A549 (cell line): ENCODE measurements at regions not wholly inside any gene's neighbourhood (a gene's known extent, or its start where the extent isn't known, plus 50 kb on each side); places are given as distances from the start of the nearest gene placed in this dataset.

Source experiments
- ATAC-seq, 2 experiments: fragments of 200-7000 bp in 1 of 2; fragments of >200 bp in 1 of 2; cut with Nextera tagmentation in 1 of 2; cut with Tn5 transposase in 1 of 2; 3 replicates each; pipeline versions ENCODE4 v1.8.0 to v1.9.1; 2018 to 2020; ENCODE audit warnings: mild to moderate bottlenecking in 1 of 2, moderate library complexity in 1 of 2
- CTCF ChIA-PET: fragments of 300-600 bp; sonication (Branson Sonifier 250); formaldehyde crosslinking; extraction: SDS; loops from one replicate; lab custom pipeline; 2021; ENCODE audit warnings: antibody characterized with exemption, inconsistent platforms; lab: Yijun Ruan, JAX
- POLR2A ChIA-PET: fragments of 350-600 bp; formaldehyde crosslinking; extraction: SDS; loops from one replicate; lab custom pipeline; 2021; ENCODE audit warnings: antibody characterized with exemption, inconsistent platforms; lab: Yijun Ruan, JAX
- DNase-seq, 2 experiments: peaks; one replicate each; pipeline versions ENCODE4 v3.0.0 to v3.0.0-alpha.2; 2011 to 2016; ENCODE audit warnings: low read depth in 1 of 2, low spot score in 1 of 2
- FAIRE-seq: peaks from 2 replicates; lab custom pipeline; 2011; peaks lifted over from hg19 to GRCh38; lab: Jason Lieb, UNC
- H3K27ac ChIP-seq, 2 experiments: fragments of >200 bp; sonication (Bioruptor Twin); formaldehyde crosslinking; 3 replicates each; pipeline ENCODE4 v1.5.1; 2016 to 2017
- H3K4me1 ChIP-seq: fragments of >200 bp; sonication (Bioruptor Twin); formaldehyde crosslinking; 3 replicates; pipeline ENCODE4 v1.6.1; 2016
- H3K4me2 ChIP-seq: fragments of >200 bp; sonication (Bioruptor Twin); formaldehyde crosslinking; 3 replicates; pipeline ENCODE4 v1.6.1; 2016
- H3K4me3 ChIP-seq: fragments of >200 bp; sonication (Bioruptor Twin); formaldehyde crosslinking; 3 replicates; pipeline ENCODE4 v1.5.1; 2016
- H3K9me3 ChIP-seq: fragments of >200 bp; sonication (Bioruptor Twin); formaldehyde crosslinking; 3 replicates; pipeline ENCODE4 v1.6.1; 2016
- CBX2 ChIP-seq: fragments of 200-600 bp; sonication (generic); IDR thresholded peaks from 2 replicates; pipeline ENCODE4 v1.6.1; 2016; ENCODE audit warnings: low read depth, mild to moderate bottlenecking, borderline replicate concordance
- ESRRA ChIP-seq: fragments of 150-350 bp; IDR thresholded peaks from 2 replicates; pipeline ENCODE4 v1.6.1; 2014; ENCODE audit warnings: mild to moderate bottlenecking, low read length, borderline replicate concordance
- FOSB ChIP-seq: fragments of 250-450 bp; sonication (Bioruptor Pico); IDR thresholded peaks from 2 replicates; pipeline ENCODE4 v1.5.0; 2020; ENCODE audit warnings: mild to moderate bottlenecking, moderate library complexity
- FOXS1 ChIP-seq: fragments of 250-450 bp; sonication (Bioruptor Pico); IDR thresholded peaks from 2 replicates; pipeline ENCODE4 v1.5.0; 2020; ENCODE audit warnings: mild to moderate bottlenecking, moderate library complexity
- HDAC2 ChIP-seq: fragments of 200-600 bp; sonication (generic); IDR thresholded peaks from 2 replicates; pipeline ENCODE4 v1.6.1; 2016
- HOXA7 ChIP-seq: fragments of 250-450 bp; sonication (Bioruptor Pico); IDR thresholded peaks from 2 replicates; pipeline ENCODE4 v1.5.0; 2020; ENCODE audit warnings: mild to moderate bottlenecking, moderate library complexity
- HOXB13 ChIP-seq: fragments of 250-450 bp; sonication (Bioruptor Pico); IDR thresholded peaks from 2 replicates; pipeline ENCODE4 v1.5.0; 2020; ENCODE audit warnings: low read depth, mild to moderate bottlenecking, moderate library complexity
- JUN ChIP-seq, 2 experiments: fragments of >200 bp; sonication (Bioruptor Twin); formaldehyde crosslinking; IDR thresholded peaks; 2 replicates in 1 of 2; 3 replicates in 1 of 2; pipeline ENCODE4 v1.6.1; 2016 to 2017
- JUNB ChIP-seq: fragments of >200 bp; sonication (Bioruptor Twin); formaldehyde crosslinking; IDR thresholded peaks from 2 replicates; pipeline ENCODE4 v1.6.1; 2016
- MAFK ChIP-seq: fragments of 450-650 bp; IDR thresholded peaks from 2 replicates; pipeline ENCODE4 v1.6.1; 2014; ENCODE audit not compliant: partially characterized antibody
- MAZ ChIP-seq: fragments of 150-350 bp; IDR thresholded peaks from 2 replicates; pipeline ENCODE4 v1.6.1; 2014; ENCODE audit warnings: antibody characterized with exemption, low read depth, low read length, borderline replicate concordance
- MYC ChIP-seq: IDR thresholded peaks from 2 replicates; pipeline ENCODE4 v1.6.1; 2012; ENCODE audit warnings: mild to moderate bottlenecking, inconsistent platforms, low read length, improper control_type of control experiment, borderline replicate concordance
- POLR2A ChIP-seq: IDR thresholded peaks from 2 replicates; pipeline ENCODE4 v1.6.1; 2012; ENCODE audit warnings: mild to moderate bottlenecking, low read length
- POLR2AphosphoS2 ChIP-seq: conservative IDR thresholded peaks from 2 replicates; pipeline ENCODE4 v1.6.1; 2012; ENCODE audit warnings: low read length, improper control_type of control experiment, inconsistent platforms
- RAD21 ChIP-seq, 2 experiments: fragments of >200 bp in 1 of 2; sonication (Bioruptor Twin) in 1 of 2; formaldehyde crosslinking in 1 of 2; IDR thresholded peaks in 1 of 2; conservative IDR thresholded peaks in 1 of 2; 2 replicates in 1 of 2; 3 replicates in 1 of 2; pipeline ENCODE4 v1.6.1; 2012 to 2018; ENCODE audit warnings: inconsistent platforms in 1 of 2
- SMC3 ChIP-seq: fragments of >200 bp; sonication (Bioruptor Twin); formaldehyde crosslinking; IDR thresholded peaks from 3 replicates; pipeline ENCODE4 v1.6.1; 2018; ENCODE audit warnings: inconsistent platforms
- ZFP36 ChIP-seq: fragments of 450-650 bp; IDR thresholded peaks from 2 replicates; pipeline ENCODE4 v1.6.1; 2014; ENCODE audit warnings: borderline replicate concordance; ENCODE audit not compliant: partially characterized antibody
- WGBS: methylation state at CpG from one replicate; pipeline ENCODE4 v1.1.6; 2017; ENCODE audit errors: missing lambda C conversion rate; 5-methylcytosine and 5-hydroxymethylcytosine counted together
- TF ChIP-seq, protein P1 (sequence below): IDR thresholded peaks from 2 replicates; pipeline ENCODE4 v1.6.1; 2012
- TF ChIP-seq, protein P2 (sequence below): fragments of 450-650 bp; IDR thresholded peaks from 2 replicates; pipeline ENCODE4 v1.6.1; 2014; ENCODE audit warnings: antibody characterized with exemption
- TF ChIP-seq, protein P3 (sequence below): fragments of 250-450 bp; sonication (Bioruptor Pico); IDR thresholded peaks from 2 replicates; pipeline ENCODE4 v1.5.0; 2020; ENCODE audit warnings: low read depth, mild to moderate bottlenecking, moderate library complexity
- TF ChIP-seq, protein P4 (sequence below): fragments of 250-450 bp; sonication (Bioruptor Pico); IDR thresholded peaks from 2 replicates; pipeline ENCODE4 v1.5.0; 2021; ENCODE audit warnings: mild to moderate bottlenecking, moderate library complexity, borderline replicate concordance
- TF ChIP-seq, protein P5 (sequence below): IDR thresholded peaks from 2 replicates; pipeline ENCODE4 v1.6.1; 2012; ENCODE audit warnings: low read depth, borderline replicate concordance

DNA sequence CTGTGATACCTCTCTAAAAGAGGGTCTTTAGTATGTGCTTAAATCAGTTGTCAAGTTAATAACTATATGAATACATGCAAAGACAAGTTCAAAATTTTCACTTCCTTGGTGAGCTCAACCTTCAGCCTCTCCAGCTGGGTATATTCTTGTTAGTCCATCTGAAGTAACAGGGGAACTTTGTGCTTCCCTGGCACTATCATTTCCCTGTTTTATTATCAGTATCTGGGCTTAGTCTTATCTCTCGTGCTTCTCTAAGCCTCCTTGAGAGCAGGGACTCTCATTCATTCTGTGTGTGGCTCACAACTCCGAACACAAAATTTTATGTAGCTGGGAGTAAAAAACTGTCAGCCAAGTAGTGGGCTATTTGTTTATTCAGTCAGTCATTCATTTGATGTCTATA, 175.9 kb upstream of the MAP3K1 start:
- CTCF ChIA-PET, result no interaction called here
- no peak overlapping the region for H3K4me2 ChIP-seq
- WGBS, result 91% methylated on average over 2 of the region's 2 CpGs
- peak overlapping the region in 1 of 2 experiments; percentile 80; a peak in 3 of 6 replicates for H3K27ac ChIP-seq
- peak; percentile 54 for FAIRE-seq
- ATAC-seq, result no peak
- TF ChIP-seq ZFP36 (no peak), HOXA7 (CRISPR knock-in tag) (no peak), POLR2A (no peak), FOXS1 (no peak), ESRRA (no peak), HOXB13 (CRISPR knock-in tag) (no peak), MAFK (no peak), SMC3 (no peak), POLR2AphosphoS2 (no peak)
- TF ChIP-seq, protein P1, sequence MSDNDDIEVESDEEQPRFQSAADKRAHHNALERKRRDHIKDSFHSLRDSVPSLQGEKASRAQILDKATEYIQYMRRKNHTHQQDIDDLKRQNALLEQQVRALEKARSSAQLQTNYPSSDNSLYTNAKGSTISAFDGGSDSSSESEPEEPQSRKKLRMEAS, result no peak
- TF ChIP-seq, protein P2, sequence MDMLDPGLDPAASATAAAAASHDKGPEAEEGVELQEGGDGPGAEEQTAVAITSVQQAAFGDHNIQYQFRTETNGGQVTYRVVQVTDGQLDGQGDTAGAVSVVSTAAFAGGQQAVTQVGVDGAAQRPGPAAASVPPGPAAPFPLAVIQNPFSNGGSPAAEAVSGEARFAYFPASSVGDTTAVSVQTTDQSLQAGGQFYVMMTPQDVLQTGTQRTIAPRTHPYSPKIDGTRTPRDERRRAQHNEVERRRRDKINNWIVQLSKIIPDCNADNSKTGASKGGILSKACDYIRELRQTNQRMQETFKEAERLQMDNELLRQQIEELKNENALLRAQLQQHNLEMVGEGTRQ, result no peak
- TF ChIP-seq, protein P3, sequence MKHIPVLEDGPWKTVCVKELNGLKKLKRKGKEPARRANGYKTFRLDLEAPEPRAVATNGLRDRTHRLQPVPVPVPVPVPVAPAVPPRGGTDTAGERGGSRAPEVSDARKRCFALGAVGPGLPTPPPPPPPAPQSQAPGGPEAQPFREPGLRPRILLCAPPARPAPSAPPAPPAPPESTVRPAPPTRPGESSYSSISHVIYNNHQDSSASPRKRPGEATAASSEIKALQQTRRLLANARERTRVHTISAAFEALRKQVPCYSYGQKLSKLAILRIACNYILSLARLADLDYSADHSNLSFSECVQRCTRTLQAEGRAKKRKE (CRISPR knock-in tag), result no peak
- no peak for DNase-seq
- H3K4me1 ChIP-seq, result peaks cover 45% of the 10 kb centered on the region
- POLR2A ChIA-PET, result no interaction called here
- H3K9me3 ChIP-seq, result no peaks in the 10 kb centered on the region
- H3K4me3 ChIP-seq, result no peak overlapping the region

DNA sequence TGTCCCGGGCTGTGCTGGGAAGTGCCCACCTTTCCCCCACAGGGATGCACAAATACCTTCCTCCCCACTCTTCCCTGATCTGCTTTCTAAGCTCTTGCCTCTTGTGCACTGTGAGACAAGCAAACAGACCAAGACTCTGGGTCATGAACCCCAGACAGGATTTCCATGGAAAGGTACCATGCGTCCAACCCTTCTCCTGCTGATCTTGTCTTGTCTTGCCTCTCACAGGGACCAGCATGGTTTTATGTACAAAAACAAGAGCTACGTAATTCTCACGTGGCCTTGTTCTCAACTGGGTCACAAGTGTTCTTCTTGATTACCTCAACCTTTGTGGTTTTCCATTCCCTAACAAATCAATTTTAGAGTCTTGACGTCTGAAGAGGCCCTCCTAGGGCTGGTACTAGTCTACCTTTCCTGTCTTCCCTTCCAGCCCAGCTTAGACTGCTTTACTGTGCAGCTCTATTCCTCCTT, 176.5 kb upstream of the MAP3K1 start:
- Histone ChIP-seq H3K27ac (peak overlapping the region; percentile 62 to 80; a peak in 5 of 6 replicates), H3K4me2 (peak overlapping the region; percentile 58), H3K4me3 (no peak overlapping the region), H3K4me1 (peaks cover 45% of the 10 kb centered on the region), H3K9me3 (no peaks in the 10 kb centered on the region)
- TF ChIP-seq JUN (IDR thresholded peaks at IDR 0.05) (no peak), HOXA7 (CRISPR knock-in tag) (no peak), RAD21 (conservative IDR thresholded peaks at IDR 0.05 in 1 of 2, IDR thresholded peaks at IDR 0.05 in 1 of 2) (no peak), FOSB (no peak), JUNB (no peak), MAZ (no peak), HOXB13 (CRISPR knock-in tag) (no peak), CBX2 (no peak), HDAC2 (no peak), MYC (no peak)
- TF ChIP-seq, protein P4, sequence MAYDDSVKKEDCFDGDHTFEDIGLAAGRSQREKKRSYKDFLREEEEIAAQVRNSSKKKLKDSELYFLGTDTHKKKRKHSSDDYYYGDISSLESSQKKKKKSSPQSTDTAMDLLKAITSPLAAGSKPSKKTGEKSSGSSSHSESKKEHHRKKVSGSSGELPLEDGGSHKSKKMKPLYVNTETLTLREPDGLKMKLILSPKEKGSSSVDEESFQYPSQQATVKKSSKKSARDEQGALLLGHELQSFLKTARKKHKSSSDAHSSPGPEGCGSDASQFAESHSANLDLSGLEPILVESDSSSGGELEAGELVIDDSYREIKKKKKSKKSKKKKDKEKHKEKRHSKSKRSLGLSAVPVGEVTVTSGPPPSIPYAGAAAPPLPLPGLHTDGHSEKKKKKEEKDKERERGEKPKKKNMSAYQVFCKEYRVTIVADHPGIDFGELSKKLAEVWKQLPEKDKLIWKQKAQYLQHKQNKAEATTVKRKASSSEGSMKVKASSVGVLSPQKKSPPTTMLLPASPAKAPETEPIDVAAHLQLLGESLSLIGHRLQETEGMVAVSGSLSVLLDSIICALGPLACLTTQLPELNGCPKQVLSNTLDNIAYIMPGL, result no peak
- TF ChIP-seq, protein P1, result no peak
- TF ChIP-seq, protein P5, sequence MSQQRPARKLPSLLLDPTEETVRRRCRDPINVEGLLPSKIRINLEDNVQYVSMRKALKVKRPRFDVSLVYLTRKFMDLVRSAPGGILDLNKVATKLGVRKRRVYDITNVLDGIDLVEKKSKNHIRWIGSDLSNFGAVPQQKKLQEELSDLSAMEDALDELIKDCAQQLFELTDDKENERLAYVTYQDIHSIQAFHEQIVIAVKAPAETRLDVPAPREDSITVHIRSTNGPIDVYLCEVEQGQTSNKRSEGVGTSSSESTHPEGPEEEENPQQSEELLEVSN, result no peak
- FAIRE-seq, result no peak
- ATAC-seq, result peak in 1 of 2 experiments; percentile 44; a peak in 3 of 6 replicates
- CTCF ChIA-PET, result no interaction called here
- WGBS, result 85% methylated on average over 5 of the region's 5 CpGs
- no peak for DNase-seq
- POLR2A ChIA-PET, result interaction anchor here (0.6 kb wide), 1 partner anchor 1133 kb away, joined by 4 read pairs; no protein-coding TSS in a partner anchor
